ENCODE measurements at regions not wholly inside any gene's neighbourhood (a gene's known extent, or its start where the extent isn't known, plus 50 kb on each side); places are given as distances from the start of the nearest gene placed in this dataset.
"Not testable (repeated sequence)": the region's sequence is repeated elsewhere in the genome, so short reads cannot be mapped to it uniquely, and the experiment has no call there.

- H3K36me3 ChIP-seq (ENCODE audit: insufficient read depth, insufficient read length, low read length): no peaks in the 10 kb centered on the region
- H3K4me1 ChIP-seq (ENCODE audit: insufficient read depth, insufficient read length): no peaks in the 10 kb centered on the region
- H3K9me3 ChIP-seq (ENCODE audit: insufficient read depth, low read length): no peaks in the 10 kb centered on the region
- TF ChIP-seq SUZ12 (IDR thresholded peaks at IDR 0.05; ENCODE audit: extremely low read depth, insufficient read depth, insufficient read length) (no peak), YY1 (IDR thresholded peaks at IDR 0.05; ENCODE audit: insufficient read depth, insufficient read length) (no peak), ZNF274 (IDR thresholded peaks at IDR 0.05; ENCODE audit: low read depth, low read length) (no peak)
- no peaks in the 10 kb centered on the region for H3K27me3 ChIP-seq (ENCODE audit: insufficient read depth, insufficient read length)
- no peak for DNase-seq (ENCODE audit: low read depth, low spot score)
- no peak overlapping the region for H3K9ac ChIP-seq (ENCODE audit: insufficient read length, low read depth)
- no peak overlapping the region for H3K4me3 ChIP-seq (ENCODE audit: insufficient read length, low read depth)
These were observed 706.8 kb upstream of the PCDH20 start for GRCh38 chr13:62122434-62122833.

GRCh38 chr13:62119739-62120700 is 704.4 kb upstream of the PCDH20 start:
- TF ChIP-seq SUZ12 (IDR thresholded peaks at IDR 0.05; ENCODE audit: extremely low read depth, insufficient read depth, insufficient read length) (no peak), ZNF274 (IDR thresholded peaks at IDR 0.05; ENCODE audit: low read depth, low read length) (no peak), YY1 (IDR thresholded peaks at IDR 0.05; ENCODE audit: insufficient read depth, insufficient read length) (no peak)
- DNase-seq (ENCODE audit: low read depth, low spot score): no peak
- Histone ChIP-seq H3K36me3 (ENCODE audit: insufficient read depth, insufficient read length, low read length) (no peaks in the 10 kb centered on the region), H3K27me3 (ENCODE audit: insufficient read depth, insufficient read length) (no peaks in the 10 kb centered on the region), H3K9me3 (ENCODE audit: insufficient read depth, low read length) (no peaks in the 10 kb centered on the region), H3K9ac (ENCODE audit: insufficient read length, low read depth) (no peak overlapping the region), H3K4me3 (ENCODE audit: insufficient read length, low read depth) (no peak overlapping the region), H3K4me1 (ENCODE audit: insufficient read depth, insufficient read length) (no peaks in the 10 kb centered on the region)

- Histone ChIP-seq H3K9me3 (ENCODE audit: insufficient read depth, low read length) (no peaks in the 10 kb centered on the region), H3K27me3 (ENCODE audit: insufficient read depth, insufficient read length) (no peaks in the 10 kb centered on the region), H3K4me1 (ENCODE audit: insufficient read depth, insufficient read length) (no peaks in the 10 kb centered on the region), H3K9ac (ENCODE audit: insufficient read length, low read depth) (no peak overlapping the region), H3K36me3 (ENCODE audit: insufficient read depth, insufficient read length, low read length) (no peaks in the 10 kb centered on the region), H3K4me3 (ENCODE audit: insufficient read length, low read depth) (no peak overlapping the region)
- DNase-seq (ENCODE audit: low read depth, low spot score): no peak
- TF ChIP-seq SUZ12 (IDR thresholded peaks at IDR 0.05; ENCODE audit: extremely low read depth, insufficient read depth, insufficient read length): no peak
- no peak for TF ChIP-seq ZNF274 (IDR thresholded peaks at IDR 0.05; ENCODE audit: low read depth, low read length)
- TF ChIP-seq YY1 (IDR thresholded peaks at IDR 0.05; ENCODE audit: insufficient read depth, insufficient read length): no peak
These were observed 700.2 kb upstream of the PCDH20 start for GRCh38 chr13:62115831-62116230.

- Histone ChIP-seq H3K4me1 (ENCODE audit: insufficient read depth, insufficient read length) (no peaks in the 10 kb centered on the region), H3K9me3 (ENCODE audit: insufficient read depth, low read length) (no peaks in the 10 kb centered on the region), H3K27me3 (ENCODE audit: insufficient read depth, insufficient read length) (no peaks in the 10 kb centered on the region), H3K9ac (ENCODE audit: insufficient read length, low read depth) (no peak overlapping the region), H3K36me3 (ENCODE audit: insufficient read depth, insufficient read length, low read length) (no peaks in the 10 kb centered on the region), H3K4me3 (ENCODE audit: insufficient read length, low read depth) (no peak overlapping the region)
- no peak for DNase-seq (ENCODE audit: low read depth, low spot score)
- TF ChIP-seq YY1 (IDR thresholded peaks at IDR 0.05; ENCODE audit: insufficient read depth, insufficient read length): no peak
- no peak for TF ChIP-seq SUZ12 (IDR thresholded peaks at IDR 0.05; ENCODE audit: extremely low read depth, insufficient read depth, insufficient read length)
- TF ChIP-seq ZNF274 (IDR thresholded peaks at IDR 0.05; ENCODE audit: low read depth, low read length): no peak
These were observed 697.5 kb upstream of the PCDH20 start for GRCh38 chr13:62113179-62113578.

- Histone ChIP-seq H3K4me3 (ENCODE audit: insufficient read length, low read depth) (no peak overlapping the region), H3K4me1 (ENCODE audit: insufficient read depth, insufficient read length) (no peaks in the 10 kb centered on the region), H3K9ac (ENCODE audit: insufficient read length, low read depth) (no peak overlapping the region), H3K27me3 (ENCODE audit: insufficient read depth, insufficient read length) (no peaks in the 10 kb centered on the region), H3K36me3 (ENCODE audit: insufficient read depth, insufficient read length, low read length) (no peaks in the 10 kb centered on the region), H3K9me3 (ENCODE audit: insufficient read depth, low read length) (no peaks in the 10 kb centered on the region)
- TF ChIP-seq YY1 (IDR thresholded peaks at IDR 0.05; ENCODE audit: insufficient read depth, insufficient read length) (no peak), SUZ12 (IDR thresholded peaks at IDR 0.05; ENCODE audit: extremely low read depth, insufficient read depth, insufficient read length) (no peak), ZNF274 (IDR thresholded peaks at IDR 0.05; ENCODE audit: low read depth, low read length) (no peak)
- DNase-seq (ENCODE audit: low read depth, low spot score): no peak
These were observed 694.4 kb upstream of the PCDH20 start for GRCh38 chr13:62110079-62110478.

GRCh38 chr13:62104136-62104535 is 688.5 kb upstream of the PCDH20 start:
- not testable (repeated sequence) for H3K4me3 ChIP-seq (ENCODE audit: insufficient read length, low read depth); H3K9me3 ChIP-seq (ENCODE audit: insufficient read depth, low read length); H3K27me3 ChIP-seq (ENCODE audit: insufficient read depth, insufficient read length); H3K4me1 ChIP-seq (ENCODE audit: insufficient read depth, insufficient read length); DNase-seq (ENCODE audit: low read depth, low spot score); H3K9ac ChIP-seq (ENCODE audit: insufficient read length, low read depth); H3K36me3 ChIP-seq (ENCODE audit: insufficient read depth, insufficient read length, low read length)

- no peaks in the 10 kb centered on the region for H3K4me1 ChIP-seq (ENCODE audit: insufficient read depth, insufficient read length)
- H3K36me3 ChIP-seq (ENCODE audit: insufficient read depth, insufficient read length, low read length): no peaks in the 10 kb centered on the region
- no peak overlapping the region for H3K9ac ChIP-seq (ENCODE audit: insufficient read length, low read depth)
- H3K27me3 ChIP-seq (ENCODE audit: insufficient read depth, insufficient read length): no peaks in the 10 kb centered on the region
- H3K4me3 ChIP-seq (ENCODE audit: insufficient read length, low read depth): no peak overlapping the region
- DNase-seq (ENCODE audit: low read depth, low spot score): no peak
- TF ChIP-seq ZNF274 (IDR thresholded peaks at IDR 0.05; ENCODE audit: low read depth, low read length) (no peak), YY1 (IDR thresholded peaks at IDR 0.05; ENCODE audit: insufficient read depth, insufficient read length) (no peak), SUZ12 (IDR thresholded peaks at IDR 0.05; ENCODE audit: extremely low read depth, insufficient read depth, insufficient read length) (no peak)
- H3K9me3 ChIP-seq (ENCODE audit: insufficient read depth, low read length): no peaks in the 10 kb centered on the region
These were observed 681.0 kb upstream of the PCDH20 start for GRCh38 chr13:62096652-62097051.
